H9 (cell line): ENCODE measurements at regions not wholly inside any gene's neighbourhood (a gene's known extent, or its start where the extent isn't known, plus 50 kb on each side); places are given as distances from the start of the nearest gene placed in this dataset.

Experiments
- DNase-seq: peaks from one replicate; pipeline ENCODE4 v3.0.0-alpha.2; 2017
- H2AFZ ChIP-seq: one replicate; pipeline ENCODE4 v1.6.1; 2013; ENCODE audit warnings: mild to moderate bottlenecking, low read length, control low read depth, moderate library complexity
- H2AK5ac ChIP-seq: 2 replicates; pipeline ENCODE4 v1.6.1; 2013; ENCODE audit warnings: low read length, control low read depth, mixed read lengths; ENCODE audit not compliant: insufficient read length
- H2BK120ac ChIP-seq: one replicate; pipeline ENCODE4 v1.6.1; 2013; ENCODE audit warnings: low read depth, mild to moderate bottlenecking, low read length, control low read depth, inconsistent platforms; ENCODE audit not compliant: poor library complexity, severe bottlenecking
- H2BK12ac ChIP-seq: 2 replicates; pipeline ENCODE4 v1.6.1; 2013; ENCODE audit warnings: low read length, control low read depth, mixed read lengths, low read depth; ENCODE audit not compliant: insufficient read length
- H2BK15ac ChIP-seq: 2 replicates; pipeline ENCODE4 v1.6.1; 2013; ENCODE audit warnings: low read depth, low read length, control low read depth
- H2BK20ac ChIP-seq: one replicate; pipeline ENCODE4 v1.6.1; 2013; ENCODE audit warnings: low read depth, mild to moderate bottlenecking, low read length, control low read depth, inconsistent platforms; ENCODE audit not compliant: poor library complexity, severe bottlenecking
- H2BK5ac ChIP-seq: 2 replicates; pipeline ENCODE4 v1.6.1; 2013; ENCODE audit warnings: low read length, control low read depth, mixed read lengths; ENCODE audit not compliant: insufficient read length
- H3K14ac ChIP-seq: 2 replicates; pipeline ENCODE4 v1.6.1; 2013; ENCODE audit warnings: low read length, control low read depth; ENCODE audit not compliant: insufficient read depth
- H3K18ac ChIP-seq: 2 replicates; pipeline ENCODE4 v1.6.1; 2013; ENCODE audit warnings: low read depth, mild to moderate bottlenecking, mixed read lengths, low read length, control low read depth; ENCODE audit not compliant: insufficient read length
- H3K23ac ChIP-seq: 2 replicates; pipeline ENCODE4 v1.6.1; 2013; ENCODE audit warnings: low read length, control low read depth, mixed read lengths, low read depth; ENCODE audit not compliant: insufficient read length
- H3K23me2 ChIP-seq: 2 replicates; pipeline ENCODE4 v1.6.1; 2013; ENCODE audit warnings: low read depth, mild to moderate bottlenecking, mixed read lengths, low read length, control low read depth; ENCODE audit not compliant: insufficient read length, poor library complexity, severe bottlenecking
- H3K27ac ChIP-seq: 2 replicates; pipeline ENCODE4 v1.5.1; 2013; ENCODE audit warnings: low read length, control low read depth, mixed read lengths, low read depth; ENCODE audit not compliant: insufficient read length
- H3K27me3 ChIP-seq: 2 replicates; pipeline ENCODE4 v1.6.1; 2013; ENCODE audit warnings: low read length, control low read depth, inconsistent platforms; ENCODE audit not compliant: insufficient read depth
- H3K4ac ChIP-seq: 2 replicates; pipeline ENCODE4 v1.6.1; 2013; ENCODE audit warnings: low read depth, mild to moderate bottlenecking, control low read depth, inconsistent platforms, low read length, moderate library complexity
- H3K4me1 ChIP-seq: 2 replicates; pipeline ENCODE4 v1.6.1; 2013; ENCODE audit warnings: low read length, control low read depth, inconsistent platforms; ENCODE audit not compliant: insufficient read depth
- H3K4me2 ChIP-seq: 2 replicates; pipeline ENCODE4 v1.6.1; 2013; ENCODE audit warnings: low read length, control low read depth, mixed read lengths; ENCODE audit not compliant: insufficient read length, insufficient read depth
- H3K56ac ChIP-seq: 2 replicates; pipeline ENCODE4 v1.6.1; 2013; ENCODE audit warnings: low read depth, mild to moderate bottlenecking, mixed read lengths, low read length, control low read depth; ENCODE audit not compliant: insufficient read length
- H3K79me1 ChIP-seq: 2 replicates; pipeline ENCODE4 v1.6.1; 2013; ENCODE audit warnings: low read depth, mild to moderate bottlenecking, moderate library complexity, low read length, control low read depth, inconsistent platforms; ENCODE audit not compliant: insufficient read depth, poor library complexity, severe bottlenecking
- H3K79me2 ChIP-seq: 2 replicates; pipeline ENCODE4 v1.6.1; 2013; ENCODE audit warnings: low read length, control low read depth, inconsistent platforms; ENCODE audit not compliant: insufficient read depth
- H3K9ac ChIP-seq: 2 replicates; pipeline ENCODE4 v1.6.1; 2013; ENCODE audit warnings: low read length, control low read depth, mixed read lengths; ENCODE audit not compliant: insufficient read length; ENCODE audit errors: extremely low read depth
- H3K9me3 ChIP-seq: one replicate; pipeline ENCODE4 v1.6.1; 2013; ENCODE audit warnings: low read depth, low read length, inconsistent platforms; ENCODE audit not compliant: control insufficient read depth
- H3T11ph ChIP-seq: one replicate; pipeline ENCODE4 v1.6.1; 2013; ENCODE audit warnings: mild to moderate bottlenecking, low read length, control low read depth, inconsistent platforms
- H4K20me1 ChIP-seq: one replicate; pipeline ENCODE4 v1.6.1; 2013; ENCODE audit not compliant: control insufficient read depth, insufficient read length, insufficient read depth
- H4K5ac ChIP-seq: 2 replicates; pipeline ENCODE4 v1.6.1; 2013; ENCODE audit warnings: low read depth, mild to moderate bottlenecking, mixed read lengths, low read length, control low read depth; ENCODE audit not compliant: insufficient read length
- H4K8ac ChIP-seq: replicated peaks from 2 replicates; pipeline ENCODE4 v1.6.1; 2013; ENCODE audit warnings: low read length, control low read depth, mixed read lengths, low read depth; ENCODE audit not compliant: insufficient read length
- H4K91ac ChIP-seq: 2 replicates; pipeline ENCODE4 v1.6.1; 2013; ENCODE audit warnings: low read depth, mild to moderate bottlenecking, moderate library complexity, mixed read lengths, low read length, control low read depth; ENCODE audit not compliant: insufficient read length
- H3K27ac Mint-ChIP-seq, 3 experiments: 2 replicates in 2 of 3; 3 replicates in 1 of 3; pipeline ENCODE4 v1.8.0; 2020 to 2021; ENCODE audit warnings: mixed read lengths in 3 of 3, mild to moderate bottlenecking in 1 of 3, moderate library complexity in 1 of 3
- H3K27me3 Mint-ChIP-seq: 2 replicates; pipeline ENCODE4 v1.8.0; 2021; ENCODE audit warnings: low read depth, mild to moderate bottlenecking, moderate library complexity, mixed read lengths
- H3K36me3 Mint-ChIP-seq, 3 experiments: 2 replicates in 2 of 3; 3 replicates in 1 of 3; pipeline ENCODE4 v1.8.0; 2020 to 2021; ENCODE audit warnings: low read depth in 3 of 3, mixed read lengths in 3 of 3; ENCODE audit not compliant: insufficient read depth in 1 of 3
- H3K4me1 Mint-ChIP-seq, 2 experiments: 2 replicates each; pipeline ENCODE4 v1.8.0; 2020; ENCODE audit warnings: mixed read lengths in 2 of 2
- H3K4me3 Mint-ChIP-seq, 2 experiments: 2 replicates in 1 of 2; 3 replicates in 1 of 2; pipeline ENCODE4 v1.8.0; 2020 to 2021; ENCODE audit warnings: mild to moderate bottlenecking in 2 of 2, mixed read lengths in 2 of 2, moderate library complexity in 1 of 2
- H3K9me3 Mint-ChIP-seq, 2 experiments: 2 replicates in 1 of 2; 3 replicates in 1 of 2; pipeline ENCODE4 v1.8.0; 2020; ENCODE audit warnings: mild to moderate bottlenecking in 2 of 2, mixed read lengths in 2 of 2, moderate library complexity in 1 of 2
- WGBS: extraction: QIAGEN DNeasy Blood & Tissue Kit; methylation state at CpG from one replicate; pipeline ENCODE4 v1.1.7; 2013; ENCODE audit warnings: missing lambda C conversion rate, low lambda C conversion rate, mixed read lengths; ENCODE audit not compliant: insufficient read length; ENCODE audit errors: extremely low coverage; 5-methylcytosine and 5-hydroxymethylcytosine counted together
- TF ChIP-seq, protein P1 (sequence below): fragments of 200-600 bp; sonication (generic); conservative IDR thresholded peaks from 3 replicates; pipeline ENCODE4 v1.8.0; 2021; ENCODE audit warnings: antibody characterized with exemption, mild to moderate bottlenecking

- H3K27ac Mint-ChIP-seq = no peak overlapping the region
- Histone ChIP-seq H4K5ac (no peak overlapping the region), H3K14ac (no peak overlapping the region), H3K9me3 (no peaks in the 10 kb centered on the region), H4K91ac (no peak overlapping the region), H3K79me2 (no peaks in the 10 kb centered on the region), H4K20me1 (no peaks in the 10 kb centered on the region), H3K9ac (no peak overlapping the region), H2AFZ (no peak overlapping the region), H3K27me3 (no peaks in the 10 kb centered on the region), H2BK5ac (no peak overlapping the region), H2BK20ac (no peak overlapping the region), H2BK12ac (no peak overlapping the region), H3K27ac (no peak overlapping the region), H3T11ph (no peak overlapping the region), H3K79me1 (no peaks in the 10 kb centered on the region), H3K4me1 (peaks cover 3% of the 10 kb centered on the region; the same call in 1 of the 2 replicates), H3K23me2 (no peaks in the 10 kb centered on the region), H3K18ac (no peak overlapping the region), H4K8ac (no peak overlapping the region), H3K4me2 (no peak overlapping the region), H3K56ac (no peak overlapping the region), H2AK5ac (no peak overlapping the region), H2BK120ac (no peak overlapping the region), H3K23ac (no peak overlapping the region), H3K4ac (no peak overlapping the region), H2BK15ac (no peak overlapping the region)
- peaks cover 13 to 24% of the 10 kb centered on the region in 2 experiments for H3K4me1 Mint-ChIP-seq
- H3K9me3 Mint-ChIP-seq = no peaks in the 10 kb centered on the region
- no peaks in the 10 kb centered on the region; a peak in 2 of 7 replicates for H3K36me3 Mint-ChIP-seq
- no peak overlapping the region for H3K4me3 Mint-ChIP-seq
- TF ChIP-seq, protein P1, sequence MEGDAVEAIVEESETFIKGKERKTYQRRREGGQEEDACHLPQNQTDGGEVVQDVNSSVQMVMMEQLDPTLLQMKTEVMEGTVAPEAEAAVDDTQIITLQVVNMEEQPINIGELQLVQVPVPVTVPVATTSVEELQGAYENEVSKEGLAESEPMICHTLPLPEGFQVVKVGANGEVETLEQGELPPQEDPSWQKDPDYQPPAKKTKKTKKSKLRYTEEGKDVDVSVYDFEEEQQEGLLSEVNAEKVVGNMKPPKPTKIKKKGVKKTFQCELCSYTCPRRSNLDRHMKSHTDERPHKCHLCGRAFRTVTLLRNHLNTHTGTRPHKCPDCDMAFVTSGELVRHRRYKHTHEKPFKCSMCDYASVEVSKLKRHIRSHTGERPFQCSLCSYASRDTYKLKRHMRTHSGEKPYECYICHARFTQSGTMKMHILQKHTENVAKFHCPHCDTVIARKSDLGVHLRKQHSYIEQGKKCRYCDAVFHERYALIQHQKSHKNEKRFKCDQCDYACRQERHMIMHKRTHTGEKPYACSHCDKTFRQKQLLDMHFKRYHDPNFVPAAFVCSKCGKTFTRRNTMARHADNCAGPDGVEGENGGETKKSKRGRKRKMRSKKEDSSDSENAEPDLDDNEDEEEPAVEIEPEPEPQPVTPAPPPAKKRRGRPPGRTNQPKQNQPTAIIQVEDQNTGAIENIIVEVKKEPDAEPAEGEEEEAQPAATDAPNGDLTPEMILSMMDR = no peak
- peaks cover 2% of the 10 kb centered on the region; the same call in 1 of the 2 replicates for H3K27me3 Mint-ChIP-seq
- no CpG with 5 or more reads among the region's 3 CpGs for WGBS
- no peak for DNase-seq
These were observed 107.6 kb upstream of the ZNF644 start for GRCh38 chr1:91129458-91129857.
